Brain microvascular endothelial cell (primary cell): ENCODE measurements at regions not wholly inside any gene's neighbourhood (a gene's known extent, or its start where the extent isn't known, plus 50 kb on each side); places are given as distances from the start of the nearest gene placed in this dataset.

Experiments
- DNase-seq: peaks from one replicate; pipeline ENCODE4 v3.0.0-alpha.2; 2020
- H3K27ac ChIP-seq: fragments of 250-450 bp; sonication (Bioruptor Pico); 2 replicates; pipeline ENCODE4 v1.5.1; 2020; ENCODE audit warnings: mild to moderate bottlenecking, moderate library complexity
- H3K27me3 ChIP-seq: fragments of 250-450 bp; sonication (Bioruptor Pico); replicated peaks from 2 replicates; pipeline ENCODE4 v1.5.1; 2020; ENCODE audit warnings: mild to moderate bottlenecking
- H3K36me3 ChIP-seq: fragments of 250-450 bp; sonication (Bioruptor Pico); replicated peaks from 2 replicates; pipeline ENCODE4 v1.5.1; 2020; ENCODE audit warnings: mild to moderate bottlenecking
- H3K4me3 ChIP-seq: 2 replicates; pipeline ENCODE4 v1.5.1; 2011; ENCODE audit warnings: low read depth, mild to moderate bottlenecking, control low read depth, low read length, moderate library complexity
- in situ Hi-C: cut with HindIII; loops from 2 replicates; pipeline ENCODE4 v1.10.0; 2017; ENCODE audit warnings: low sequenced_read_pairs, low pct_ligation_motif_present
- TF ChIP-seq, protein P1 (sequence below): IDR thresholded peaks from 2 replicates; pipeline ENCODE4 v1.5.1; 2011; ENCODE audit warnings: low read depth, mild to moderate bottlenecking, moderate library complexity, low read length, control low read depth, inconsistent platforms; ENCODE audit errors: missing control alignments

DNA sequence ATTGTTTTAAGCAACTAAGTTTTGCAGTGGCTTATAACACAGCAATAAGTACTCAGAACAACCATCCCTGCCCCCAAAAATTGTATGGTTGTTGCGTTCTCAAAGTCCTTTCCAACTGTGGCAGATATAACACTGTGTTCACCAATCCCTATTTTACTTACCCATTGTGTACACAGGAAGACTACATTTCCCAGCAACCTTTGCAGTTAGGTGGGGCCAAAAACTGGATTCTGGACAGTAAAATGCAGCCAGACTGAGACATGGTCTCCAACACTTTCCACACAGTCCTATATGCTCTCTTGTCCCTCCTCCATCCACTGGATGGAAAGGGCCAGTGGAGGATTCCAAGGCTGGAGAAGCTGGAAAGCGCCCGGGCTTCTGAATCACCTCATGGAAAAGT, 523.6 kb downstream of the BCOR start:
- TF ChIP-seq, protein P1, sequence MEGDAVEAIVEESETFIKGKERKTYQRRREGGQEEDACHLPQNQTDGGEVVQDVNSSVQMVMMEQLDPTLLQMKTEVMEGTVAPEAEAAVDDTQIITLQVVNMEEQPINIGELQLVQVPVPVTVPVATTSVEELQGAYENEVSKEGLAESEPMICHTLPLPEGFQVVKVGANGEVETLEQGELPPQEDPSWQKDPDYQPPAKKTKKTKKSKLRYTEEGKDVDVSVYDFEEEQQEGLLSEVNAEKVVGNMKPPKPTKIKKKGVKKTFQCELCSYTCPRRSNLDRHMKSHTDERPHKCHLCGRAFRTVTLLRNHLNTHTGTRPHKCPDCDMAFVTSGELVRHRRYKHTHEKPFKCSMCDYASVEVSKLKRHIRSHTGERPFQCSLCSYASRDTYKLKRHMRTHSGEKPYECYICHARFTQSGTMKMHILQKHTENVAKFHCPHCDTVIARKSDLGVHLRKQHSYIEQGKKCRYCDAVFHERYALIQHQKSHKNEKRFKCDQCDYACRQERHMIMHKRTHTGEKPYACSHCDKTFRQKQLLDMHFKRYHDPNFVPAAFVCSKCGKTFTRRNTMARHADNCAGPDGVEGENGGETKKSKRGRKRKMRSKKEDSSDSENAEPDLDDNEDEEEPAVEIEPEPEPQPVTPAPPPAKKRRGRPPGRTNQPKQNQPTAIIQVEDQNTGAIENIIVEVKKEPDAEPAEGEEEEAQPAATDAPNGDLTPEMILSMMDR = no peak
- DNase-seq = no peak
- in situ Hi-C loops = no loop called here

DNA sequence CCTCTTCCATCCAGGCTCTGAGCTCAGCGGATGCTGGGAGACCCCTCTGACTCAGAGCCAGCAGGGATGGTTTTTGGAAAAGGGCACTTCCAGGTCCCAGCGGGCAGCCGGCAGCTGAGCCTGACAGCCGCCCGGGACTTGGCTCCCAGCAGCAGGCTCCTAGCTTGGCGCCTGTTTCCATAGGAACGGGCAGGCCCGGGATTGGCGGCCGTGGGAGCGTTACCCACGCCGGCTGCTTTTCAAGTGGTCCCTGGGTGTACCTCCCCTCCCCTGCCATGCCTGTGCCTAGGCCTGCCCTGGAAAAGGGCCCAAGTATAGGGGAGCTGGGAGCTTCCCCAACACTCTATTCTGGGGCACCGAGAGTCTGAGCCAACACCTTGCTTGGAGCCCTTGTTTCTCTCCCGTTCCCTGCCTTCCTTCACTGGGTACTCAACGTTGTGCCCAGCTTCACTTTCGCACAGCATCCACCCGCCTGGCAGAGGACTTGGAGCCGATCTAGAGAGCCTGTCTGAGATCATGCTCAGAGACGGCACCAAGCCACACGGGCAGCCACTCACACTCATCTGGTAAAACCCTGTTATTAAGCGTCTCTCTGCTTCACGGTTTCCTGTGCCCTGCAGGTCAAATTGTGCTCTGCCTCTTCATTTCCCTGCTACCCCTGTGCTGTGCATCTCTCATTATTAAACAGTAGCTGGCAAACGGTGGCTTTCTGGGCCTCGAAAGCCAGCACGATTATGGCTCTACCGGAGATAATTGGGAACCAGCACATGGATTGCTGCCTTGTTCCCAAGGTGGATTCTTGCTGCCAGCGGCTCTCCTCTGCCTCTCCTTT, 521.5 kb downstream of the BCOR start:
- in situ Hi-C loops = no loop called here
- no peak for DNase-seq
- Histone ChIP-seq H3K4me3 (no peak overlapping the region), H3K36me3 (no peaks in the 10 kb centered on the region), H3K27ac (no peak overlapping the region), H3K27me3 (no peaks in the 10 kb centered on the region)
- TF ChIP-seq, protein P1 = no peak

More for the DNA sequence above, 523.6 kb downstream of the BCOR start:
- H3K27me3 ChIP-seq = no peaks in the 10 kb centered on the region
- H3K36me3 ChIP-seq = no peaks in the 10 kb centered on the region
- H3K27ac ChIP-seq = no peak overlapping the region
- H3K4me3 ChIP-seq = no peak overlapping the region

DNA sequence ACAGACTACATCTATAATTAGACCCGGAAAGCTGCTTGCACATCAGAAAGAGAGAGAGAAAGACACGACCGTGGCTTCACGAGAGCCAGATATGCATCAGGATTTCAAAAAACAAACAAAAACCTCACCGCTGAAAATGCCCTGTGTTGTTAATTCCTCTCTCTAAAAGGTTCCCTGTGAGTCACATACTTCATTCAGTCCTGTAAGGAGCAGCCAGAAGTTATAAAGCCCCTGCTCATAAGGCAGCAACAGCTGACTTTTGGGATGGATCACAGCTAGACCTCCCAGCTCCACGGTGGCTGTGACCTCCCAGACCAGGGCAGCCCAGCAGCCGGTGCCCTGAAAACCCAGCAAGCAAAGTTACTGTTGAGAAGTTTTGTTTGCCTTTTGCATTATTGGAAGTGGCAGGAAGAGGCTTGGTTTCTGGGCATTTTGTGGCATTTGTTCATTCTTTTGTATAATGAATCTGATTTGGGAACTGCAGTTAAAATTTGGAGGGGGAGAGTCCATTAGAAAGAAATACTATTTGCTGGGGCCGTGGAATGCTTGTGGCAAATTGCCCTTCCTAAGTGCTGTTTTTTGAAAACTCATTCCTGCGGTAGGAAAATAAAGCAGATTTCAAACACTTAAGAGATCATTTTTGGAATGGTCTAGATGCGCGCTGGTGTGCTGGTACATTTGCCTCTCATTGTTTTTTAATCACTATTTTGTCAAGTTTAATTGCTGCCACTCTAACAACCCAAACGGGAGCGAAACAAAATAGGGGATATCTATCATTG, 520.4 kb downstream of the BCOR start:
- TF ChIP-seq, protein P1 = no peak
- no peaks in the 10 kb centered on the region for H3K27me3 ChIP-seq
- no peak overlapping the region for H3K27ac ChIP-seq
- no peaks in the 10 kb centered on the region for H3K36me3 ChIP-seq
- in situ Hi-C loops = no loop called here
- no peak overlapping the region for H3K4me3 ChIP-seq
- DNase-seq = no peak

DNA sequence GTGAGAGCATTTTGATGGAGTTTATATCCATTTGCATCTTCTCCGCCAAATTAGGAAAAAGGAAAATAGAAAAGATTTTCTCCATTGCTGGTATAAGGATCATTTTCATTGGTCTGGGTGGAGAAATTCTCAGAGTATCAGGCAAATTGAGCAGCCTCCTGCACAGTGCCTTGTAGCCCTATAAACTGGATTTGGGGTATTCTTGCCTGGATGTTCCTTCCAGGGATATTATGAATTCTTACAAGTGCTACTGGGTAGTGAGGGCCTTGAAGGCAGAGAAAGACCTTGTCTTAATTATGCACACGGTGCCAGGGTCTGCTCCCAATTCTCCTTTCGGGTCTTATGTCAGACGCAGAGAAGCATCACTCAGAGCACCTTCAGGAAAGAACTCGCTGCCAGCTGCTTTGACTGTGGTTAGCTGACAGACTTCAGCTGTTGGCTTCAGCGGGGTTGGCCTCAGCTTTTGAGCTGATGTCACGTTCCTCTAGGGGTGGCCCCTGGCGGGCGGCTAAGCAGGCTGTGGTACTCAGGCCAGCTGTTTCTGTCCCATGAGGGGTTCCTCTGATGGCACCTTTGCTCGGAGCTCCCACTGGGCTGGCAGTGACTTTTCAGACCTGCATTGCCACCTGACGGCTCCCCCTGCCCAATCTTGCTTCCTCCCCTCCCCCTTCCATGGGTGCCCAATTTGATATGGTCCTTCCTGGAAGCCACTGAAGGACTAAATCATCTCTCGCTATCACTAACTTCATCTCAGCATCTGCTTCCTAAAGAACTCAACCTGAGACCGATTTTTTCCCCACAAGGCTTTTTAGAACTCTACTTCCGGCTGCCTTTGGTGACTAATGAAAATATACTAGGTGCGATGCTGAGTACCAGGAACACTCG, 519.5 kb downstream of the BCOR start:
- Histone ChIP-seq H3K36me3 (no peaks in the 10 kb centered on the region), H3K4me3 (no peak overlapping the region), H3K27me3 (no peaks in the 10 kb centered on the region), H3K27ac (no peak overlapping the region)
- TF ChIP-seq, protein P1 = no peak
- in situ Hi-C loops = no loop called here
- no peak for DNase-seq

DNA sequence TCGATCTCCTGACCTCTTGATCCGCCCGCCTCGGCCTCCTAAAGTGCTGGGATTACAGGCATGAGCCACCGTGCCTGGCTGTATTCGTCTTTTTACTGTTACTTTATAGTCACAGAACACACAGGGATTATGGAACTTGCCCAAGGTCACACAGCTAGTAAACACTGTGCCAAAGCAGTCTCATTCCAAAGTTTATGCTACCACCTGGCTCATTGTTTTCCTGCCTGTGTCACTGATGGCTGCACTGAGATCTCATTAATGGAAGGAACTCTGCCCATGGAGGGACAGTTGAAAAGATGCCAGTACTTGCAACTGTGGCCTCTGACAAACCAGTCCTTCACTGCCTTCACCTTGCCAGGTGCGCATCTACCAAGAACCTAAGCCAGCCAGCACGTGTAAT, 517.7 kb downstream of the BCOR start:
- H3K27ac ChIP-seq = no peak overlapping the region
- TF ChIP-seq, protein P1 = no peak
- no peaks in the 10 kb centered on the region for H3K36me3 ChIP-seq
- no peak for DNase-seq
- H3K27me3 ChIP-seq = no peaks in the 10 kb centered on the region
- no peak overlapping the region for H3K4me3 ChIP-seq
- in situ Hi-C loops = no loop called here
